ENCODE measurements at regions not wholly inside any gene's neighbourhood (a gene's known extent, or its start where the extent isn't known, plus 50 kb on each side); places are given as distances from the start of the nearest gene placed in this dataset.

DNA sequence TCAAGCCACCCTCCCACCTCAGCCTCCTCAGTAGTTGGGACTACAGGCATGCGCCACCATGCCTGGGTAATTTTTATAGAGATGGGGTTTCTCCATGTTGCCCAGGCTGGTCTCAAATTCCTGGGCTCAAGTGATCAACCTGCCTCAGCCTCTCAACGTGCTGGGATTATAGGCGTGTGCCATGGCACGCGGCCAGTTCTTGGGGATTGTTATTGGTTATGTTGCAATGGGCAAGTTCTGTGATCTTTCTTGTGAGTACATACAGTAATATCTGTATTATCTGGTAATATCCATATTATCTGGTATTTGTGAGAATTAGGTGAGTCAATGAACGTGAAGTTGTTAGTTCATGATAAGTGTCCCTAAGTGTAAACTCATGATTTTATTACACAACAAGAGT lies 90.3 kb upstream of the TBL1X start:
- TF ChIP-seq CTCF (optimal IDR thresholded peaks at IDR 0.05 in 1 of 3, IDR thresholded peaks at IDR 0.05 in 1 of 3, conservative IDR thresholded peaks at IDR 0.05 in 1 of 3; ENCODE audit: extremely low read depth in 1 of 3, insufficient read depth in 2 of 3, low read length in 3 of 3): no peak
- TF ChIP-seq EZH2 (IDR thresholded peaks at IDR 0.05; ENCODE audit: low read length): no peak

Measured in keratinocyte (primary cell).